IMR-90 (cell line): ENCODE measurements at regions not wholly inside any gene's neighbourhood (a gene's known extent, or its start where the extent isn't known, plus 50 kb on each side); places are given as distances from the start of the nearest gene placed in this dataset.

Experiments
- ATAC-seq: fragments of 200-7000 bp; cut with Tn5 transposase; 2 replicates; pipeline ENCODE4 v1.9.1; 2020; ENCODE audit warnings: low read depth, mild to moderate bottlenecking, moderate library complexity
- BruUV-seq: library from RNA; stranded (reverse); fragments of 400-500 nt; replicated peaks from 2 replicates; lab custom pipeline; 2021; lab: Mats Ljungman, UMichigan
- CTCF ChIA-PET: fragments of 300-600 bp; formaldehyde crosslinking; extraction: SDS; loops from one replicate; lab custom pipeline; 2021; ENCODE audit warnings: antibody characterized with exemption; lab: Yijun Ruan, JAX
- POLR2A ChIA-PET: fragments of 300-600 bp; sonication (Branson Sonifier 250); formaldehyde crosslinking; loops from one replicate; lab custom pipeline; 2022; ENCODE audit warnings: antibody characterized with exemption; ENCODE audit not compliant: unreplicated experiment; lab: Charles Lee
- DNase-seq: peaks from one replicate; pipeline ENCODE4 v3.0.0; 2013
- H2AFZ ChIP-seq: replicated peaks from 2 replicates; pipeline ENCODE3; 2013; ENCODE audit warnings: low read length, mild to moderate bottlenecking; ENCODE audit not compliant: poor library complexity
- H2AK5ac ChIP-seq: 2 replicates; pipeline ENCODE4 v1.6.1; 2013; ENCODE audit warnings: low read depth, low read length, inconsistent platforms
- H2AK9ac ChIP-seq: replicated peaks from 2 replicates; pipeline ENCODE3; 2013; ENCODE audit warnings: mild to moderate bottlenecking, low read depth, low read length, moderate library complexity; ENCODE audit not compliant: poor library complexity
- H2BK120ac ChIP-seq: 2 replicates; pipeline ENCODE4 v1.6.1; 2013; ENCODE audit warnings: low read depth, low read length, inconsistent platforms
- H2BK15ac ChIP-seq: 3 replicates; pipeline ENCODE4 v1.6.1; 2013; ENCODE audit warnings: low read depth, low read length, inconsistent platforms
- H2BK20ac ChIP-seq: 2 replicates; pipeline ENCODE4 v1.6.1; 2013; ENCODE audit warnings: low read depth, mild to moderate bottlenecking, inconsistent platforms, low read length, moderate library complexity
- H2BK5ac ChIP-seq: 2 replicates; pipeline ENCODE4 v1.6.1; 2013; ENCODE audit warnings: mild to moderate bottlenecking, low read depth, low read length, inconsistent platforms; ENCODE audit not compliant: poor library complexity, severe bottlenecking
- H3K14ac ChIP-seq: replicated peaks from 2 replicates; pipeline ENCODE4 v1.6.1; 2013; ENCODE audit warnings: low read depth, low read length, inconsistent platforms
- H3K18ac ChIP-seq: 2 replicates; pipeline ENCODE4 v1.6.1; 2013; ENCODE audit warnings: low read depth, low read length, control low read depth
- H3K23ac ChIP-seq: 2 replicates; pipeline ENCODE4 v1.6.1; 2013; ENCODE audit warnings: low read depth, low read length, inconsistent platforms
- H3K27ac ChIP-seq: 2 replicates; pipeline ENCODE4 v1.5.1; 2013; ENCODE audit warnings: mild to moderate bottlenecking, control low read depth, low read length; ENCODE audit not compliant: insufficient read depth
- H3K27me3 ChIP-seq: 2 replicates; pipeline ENCODE4 v1.6.1; 2013; ENCODE audit warnings: low read length; ENCODE audit not compliant: control insufficient read depth, insufficient read depth
- H3K36me3 ChIP-seq: 2 replicates; pipeline ENCODE4 v1.6.1; 2013; ENCODE audit warnings: low read length, mixed read lengths; ENCODE audit not compliant: control insufficient read depth, insufficient read depth
- H3K4ac ChIP-seq: 2 replicates; pipeline ENCODE4 v1.6.1; 2013; ENCODE audit warnings: low read depth, low read length, inconsistent platforms
- H3K4me1 ChIP-seq: 2 replicates; pipeline ENCODE4 v1.6.1; 2013; ENCODE audit warnings: low read length, mixed read lengths; ENCODE audit not compliant: control insufficient read depth, insufficient read depth
- H3K4me2 ChIP-seq: 2 replicates; pipeline ENCODE4 v1.6.1; 2013; ENCODE audit warnings: low read depth, mild to moderate bottlenecking, control low read depth, low read length, moderate library complexity
- H3K4me3 ChIP-seq: 2 replicates; pipeline ENCODE4 v1.5.1; 2013; ENCODE audit warnings: low read depth, mild to moderate bottlenecking, control low read depth, low read length, moderate library complexity; ENCODE audit not compliant: insufficient read depth
- H3K56ac ChIP-seq: 2 replicates; pipeline ENCODE4 v1.6.1; 2013; ENCODE audit warnings: low read length, inconsistent platforms; ENCODE audit not compliant: insufficient read depth; ENCODE audit errors: extremely low read depth
- H3K79me1 ChIP-seq, 2 experiments: 2 replicates each; pipeline ENCODE4 v1.6.1; 2013; ENCODE audit warnings: low read length in 2 of 2, inconsistent platforms in 1 of 2, low read depth in 1 of 2
- H3K9ac ChIP-seq: 2 replicates; pipeline ENCODE4 v1.6.1; 2013; ENCODE audit warnings: low read depth, low read length, control low read depth
- H3K9me1 ChIP-seq: 2 replicates; pipeline ENCODE4 v1.6.1; 2013; ENCODE audit warnings: low read length, inconsistent platforms; ENCODE audit not compliant: insufficient read depth
- H3K9me3 ChIP-seq: 2 replicates; pipeline ENCODE4 v1.6.1; 2013; ENCODE audit warnings: low read length; ENCODE audit not compliant: control insufficient read depth, insufficient read depth
- H4K20me1 ChIP-seq: 2 replicates; pipeline ENCODE4 v1.6.1; 2013; ENCODE audit warnings: low read length, inconsistent platforms; ENCODE audit not compliant: insufficient read depth
- H4K5ac ChIP-seq: 2 replicates; pipeline ENCODE4 v1.6.1; 2013; ENCODE audit warnings: mild to moderate bottlenecking, low read depth, low read length, control low read depth
- H4K8ac ChIP-seq, 2 experiments: 2 replicates each; pipeline ENCODE4 v1.6.1; 2013; ENCODE audit warnings: low read depth in 2 of 2, low read length in 2 of 2, control low read depth in 1 of 2, inconsistent platforms in 1 of 2
- H4K91ac ChIP-seq: 2 replicates; pipeline ENCODE4 v1.6.1; 2013; ENCODE audit warnings: low read depth, low read length, inconsistent platforms; ENCODE audit not compliant: insufficient read depth
- BHLHE40 ChIP-seq: fragments of 150-350 bp; IDR thresholded peaks from 2 replicates; pipeline ENCODE4 v1.6.1; 2016; ENCODE audit warnings: mild to moderate bottlenecking, low read depth, low read length
- CEBPB ChIP-seq: IDR thresholded peaks from 2 replicates; pipeline ENCODE4 v1.6.1; 2012; ENCODE audit warnings: low read depth, low read length, improper control_type of control experiment
- CHD1 ChIP-seq: IDR thresholded peaks from 2 replicates; pipeline ENCODE4 v1.6.1; 2012; ENCODE audit warnings: low read depth, low read length, improper control_type of control experiment
- FOS ChIP-seq: fragments of 150-350 bp; IDR thresholded peaks from 2 replicates; pipeline ENCODE4 v1.6.1; 2016; ENCODE audit warnings: low read depth, low read length
- MAFK ChIP-seq: IDR thresholded peaks from 2 replicates; pipeline ENCODE4 v1.6.1; 2012; ENCODE audit warnings: low read depth, low read length, improper control_type of control experiment
- MAZ ChIP-seq: IDR thresholded peaks from 2 replicates; pipeline ENCODE4 v1.6.1; 2012; ENCODE audit warnings: low read depth, mild to moderate bottlenecking, low read length, improper control_type of control experiment, moderate library complexity, borderline replicate concordance
- MXI1 ChIP-seq: IDR thresholded peaks from 2 replicates; pipeline ENCODE4 v1.6.1; 2012; ENCODE audit warnings: low read depth, mild to moderate bottlenecking, low read length, moderate library complexity, borderline replicate concordance
- NFE2L2 ChIP-seq: fragments of 150-350 bp; IDR thresholded peaks from 2 replicates; pipeline ENCODE4 v1.6.1; 2016; ENCODE audit warnings: low read depth, mild to moderate bottlenecking, low read length
- POLR2A ChIP-seq: IDR thresholded peaks from 2 replicates; pipeline ENCODE4 v1.6.1; 2012; ENCODE audit warnings: mild to moderate bottlenecking, low read depth, low read length
- RAD21 ChIP-seq: IDR thresholded peaks from 2 replicates; pipeline ENCODE4 v1.6.1; 2012; ENCODE audit warnings: low read length, improper control_type of control experiment
- RCOR1 ChIP-seq: IDR thresholded peaks from 2 replicates; pipeline ENCODE4 v1.6.1; 2012; ENCODE audit warnings: mild to moderate bottlenecking, low read length, improper control_type of control experiment; ENCODE audit not compliant: insufficient replicate concordance
- RFX5 ChIP-seq: IDR thresholded peaks from 2 replicates; pipeline ENCODE4 v1.8.0; 2012; ENCODE audit warnings: low read depth, mild to moderate bottlenecking, low read length, moderate library complexity
- SMC3 ChIP-seq: fragments of 150-350 bp; IDR thresholded peaks from 2 replicates; pipeline ENCODE4 v1.6.1; 2016; ENCODE audit warnings: low read depth, mild to moderate bottlenecking, antibody characterized with exemption, low read length, moderate library complexity
- dilution Hi-C: fragments of 300-500 bp; cut with HindIII; formaldehyde crosslinking; loops from one replicate; pipeline ENCODE4 v1.14.3; 2018; ENCODE audit warnings: low sequenced_read_pairs; ENCODE audit not compliant: unreplicated experiment
- in situ Hi-C: fragments of 300-500 bp; cut with MboI; formaldehyde crosslinking; loops from 3 replicates; pipeline ENCODE4 v1.14.3; 2019; ENCODE audit warnings: low sequenced_read_pairs, inconsistent platforms, mixed read lengths
- intact Hi-C: fragments of 100-400 bp; cut with micrococcal nuclease; formaldehyde crosslinking; loops from 2 replicates; pipeline ENCODE4 v1.10.0; 2022
- TF ChIP-seq, protein P1 (sequence below): fragments of 150-350 bp; IDR thresholded peaks from 2 replicates; pipeline ENCODE4 v1.6.1; 2016; ENCODE audit warnings: low read depth, mild to moderate bottlenecking, low read length, moderate library complexity, borderline replicate concordance
- TF ChIP-seq, protein P2 (sequence below): fragments of 150-350 bp; IDR thresholded peaks from 2 replicates; pipeline ENCODE4 v1.6.1; 2017; ENCODE audit warnings: mild to moderate bottlenecking, antibody characterized with exemption, low read length, low read depth
- TF ChIP-seq, protein P3 (sequence below): conservative IDR thresholded peaks from 2 replicates; pipeline ENCODE4 v1.5.1; 2012; ENCODE audit warnings: mild to moderate bottlenecking, low read depth, low read length, improper control_type of control experiment

DNA sequence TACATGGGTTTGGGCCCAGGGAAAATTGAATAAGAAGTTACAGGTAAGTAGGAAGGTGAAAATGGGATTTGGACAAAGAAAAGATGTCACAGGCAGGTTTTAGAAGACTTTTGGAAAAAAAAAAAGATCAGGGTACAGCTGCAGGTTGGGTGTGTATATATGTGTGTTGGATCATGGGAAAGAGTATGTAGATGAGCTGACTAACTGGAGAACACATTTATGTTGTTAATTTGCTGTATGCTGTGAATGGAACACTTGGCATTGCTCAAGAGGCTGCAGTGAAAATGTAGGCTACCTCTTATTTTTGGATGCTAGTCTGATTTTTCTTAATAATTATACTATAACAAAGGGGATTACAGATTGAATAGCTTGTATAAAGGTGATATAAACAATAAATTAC is 577.7 kb upstream of the USP24 start:
- BruUV-seq = no TSS peak
- H2BK15ac ChIP-seq = no peak overlapping the region
- dilution Hi-C loops = no loop called here

More for the DNA sequence above, 577.7 kb upstream of the USP24 start:
- Histone ChIP-seq H3K4me2 (no peak overlapping the region), H2BK20ac (no peak overlapping the region), H3K18ac (no peak overlapping the region), H4K91ac (no peak overlapping the region), H3K4me3 (no peak overlapping the region), H4K5ac (no peak overlapping the region), H3K14ac (no peak overlapping the region), H2AFZ (no peak overlapping the region), H3K9me3 (no peaks in the 10 kb centered on the region), H2AK5ac (no peak overlapping the region), H2BK5ac (no peak overlapping the region), H3K9ac (no peak overlapping the region), H3K27ac (no peak overlapping the region), H2AK9ac (no peak overlapping the region), H4K8ac (no peak overlapping the region), H3K27me3 (no peaks in the 10 kb centered on the region), H3K36me3 (no peaks in the 10 kb centered on the region), H3K79me1 (no peaks in the 10 kb centered on the region), H2BK120ac (no peak overlapping the region), H3K4me1 (no peaks in the 10 kb centered on the region), H3K9me1 (no peaks in the 10 kb centered on the region), H3K23ac (no peak overlapping the region), H3K4ac (no peak overlapping the region), H3K56ac (no peak overlapping the region), H4K20me1 (no peaks in the 10 kb centered on the region)
- in situ Hi-C loops = no loop called here
- ChIA-PET CTCF (interaction anchor here (1.4 kb wide), 1 partner anchor 11 kb away, joined by 5 read pairs; no protein-coding TSS in a partner anchor), POLR2A (no interaction called here)
- ATAC-seq (no peak), DNase-seq (no peak)
- intact Hi-C loops = no loop called here
- no peak for TF ChIP-seq FOS
- no peak for TF ChIP-seq MAZ
- TF ChIP-seq, protein P1, sequence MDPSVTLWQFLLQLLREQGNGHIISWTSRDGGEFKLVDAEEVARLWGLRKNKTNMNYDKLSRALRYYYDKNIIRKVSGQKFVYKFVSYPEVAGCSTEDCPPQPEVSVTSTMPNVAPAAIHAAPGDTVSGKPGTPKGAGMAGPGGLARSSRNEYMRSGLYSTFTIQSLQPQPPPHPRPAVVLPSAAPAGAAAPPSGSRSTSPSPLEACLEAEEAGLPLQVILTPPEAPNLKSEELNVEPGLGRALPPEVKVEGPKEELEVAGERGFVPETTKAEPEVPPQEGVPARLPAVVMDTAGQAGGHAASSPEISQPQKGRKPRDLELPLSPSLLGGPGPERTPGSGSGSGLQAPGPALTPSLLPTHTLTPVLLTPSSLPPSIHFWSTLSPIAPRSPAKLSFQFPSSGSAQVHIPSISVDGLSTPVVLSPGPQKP = no peak
- no peak for TF ChIP-seq SMC3
- TF ChIP-seq RCOR1 = no peak
- no peak for TF ChIP-seq NFE2L2
- no peak for TF ChIP-seq CEBPB
- TF ChIP-seq BHLHE40 = no peak
- no peak for TF ChIP-seq RFX5
- no peak for TF ChIP-seq CHD1
- TF ChIP-seq MXI1 = no peak
- TF ChIP-seq MAFK = no peak
- TF ChIP-seq RAD21 = no peak
- no peak for TF ChIP-seq POLR2A
- TF ChIP-seq, protein P2, sequence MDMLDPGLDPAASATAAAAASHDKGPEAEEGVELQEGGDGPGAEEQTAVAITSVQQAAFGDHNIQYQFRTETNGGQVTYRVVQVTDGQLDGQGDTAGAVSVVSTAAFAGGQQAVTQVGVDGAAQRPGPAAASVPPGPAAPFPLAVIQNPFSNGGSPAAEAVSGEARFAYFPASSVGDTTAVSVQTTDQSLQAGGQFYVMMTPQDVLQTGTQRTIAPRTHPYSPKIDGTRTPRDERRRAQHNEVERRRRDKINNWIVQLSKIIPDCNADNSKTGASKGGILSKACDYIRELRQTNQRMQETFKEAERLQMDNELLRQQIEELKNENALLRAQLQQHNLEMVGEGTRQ = no peak
- TF ChIP-seq, protein P3, sequence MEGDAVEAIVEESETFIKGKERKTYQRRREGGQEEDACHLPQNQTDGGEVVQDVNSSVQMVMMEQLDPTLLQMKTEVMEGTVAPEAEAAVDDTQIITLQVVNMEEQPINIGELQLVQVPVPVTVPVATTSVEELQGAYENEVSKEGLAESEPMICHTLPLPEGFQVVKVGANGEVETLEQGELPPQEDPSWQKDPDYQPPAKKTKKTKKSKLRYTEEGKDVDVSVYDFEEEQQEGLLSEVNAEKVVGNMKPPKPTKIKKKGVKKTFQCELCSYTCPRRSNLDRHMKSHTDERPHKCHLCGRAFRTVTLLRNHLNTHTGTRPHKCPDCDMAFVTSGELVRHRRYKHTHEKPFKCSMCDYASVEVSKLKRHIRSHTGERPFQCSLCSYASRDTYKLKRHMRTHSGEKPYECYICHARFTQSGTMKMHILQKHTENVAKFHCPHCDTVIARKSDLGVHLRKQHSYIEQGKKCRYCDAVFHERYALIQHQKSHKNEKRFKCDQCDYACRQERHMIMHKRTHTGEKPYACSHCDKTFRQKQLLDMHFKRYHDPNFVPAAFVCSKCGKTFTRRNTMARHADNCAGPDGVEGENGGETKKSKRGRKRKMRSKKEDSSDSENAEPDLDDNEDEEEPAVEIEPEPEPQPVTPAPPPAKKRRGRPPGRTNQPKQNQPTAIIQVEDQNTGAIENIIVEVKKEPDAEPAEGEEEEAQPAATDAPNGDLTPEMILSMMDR = no peak
